ENCODE measurements at regions not wholly inside any gene's neighbourhood (a gene's known extent, or its start where the extent isn't known, plus 50 kb on each side); places are given as distances from the start of the nearest gene placed in this dataset.

- no peak for TF ChIP-seq CTCF (IDR thresholded peaks at IDR 0.05; ENCODE audit: low read depth, low read length)
- no peak for TF ChIP-seq EZH2phosphoT487 (IDR thresholded peaks at IDR 0.05; ENCODE audit: low read depth)
Measured at GRCh38 chr16:5560084-5560483, 462.5 kb upstream of the EEF2KMT start.
